ENCODE measurements at regions not wholly inside any gene's neighbourhood (a gene's known extent, or its start where the extent isn't known, plus 50 kb on each side); places are given as distances from the start of the nearest gene placed in this dataset.

DNA sequence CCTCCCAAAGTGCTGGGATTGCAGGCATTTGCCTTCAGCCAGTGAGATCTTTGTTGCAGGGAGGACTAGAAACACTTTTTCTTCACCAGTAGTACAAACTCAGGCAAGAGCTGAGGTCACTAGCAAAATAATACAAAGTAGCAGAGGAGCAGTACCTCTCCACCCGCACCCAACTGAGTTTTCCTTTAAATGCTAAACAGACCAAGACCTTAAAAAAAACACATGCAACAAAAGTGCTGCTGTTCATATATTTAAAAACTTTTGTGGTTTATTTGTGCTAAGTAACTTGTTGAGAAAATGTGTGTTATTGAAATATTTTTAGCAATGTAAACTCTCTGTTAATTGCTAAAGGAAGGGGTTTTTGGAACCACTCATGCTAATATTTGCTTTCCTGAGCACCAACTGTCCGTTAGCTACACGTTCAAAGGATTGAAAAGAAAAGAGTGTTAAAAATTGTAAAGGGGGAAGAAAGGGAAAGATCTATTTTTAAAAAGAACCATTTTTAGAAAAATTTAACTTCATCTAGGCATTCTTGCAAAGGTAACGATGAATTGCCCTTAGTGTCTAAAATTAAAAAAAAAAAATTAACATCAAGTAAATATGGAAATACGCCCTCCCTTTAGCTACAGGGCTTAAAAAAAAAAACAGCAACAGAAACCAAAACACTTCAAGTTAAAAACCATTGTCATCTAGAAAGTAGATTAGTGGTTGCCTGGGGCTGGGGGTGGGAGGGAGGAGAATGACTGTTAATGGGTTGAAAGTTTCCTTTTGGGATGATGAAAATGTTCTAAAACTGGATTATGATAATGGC lies 114.0 kb upstream of the KRAS start (continued):
- TF ChIP-seq, protein P1, sequence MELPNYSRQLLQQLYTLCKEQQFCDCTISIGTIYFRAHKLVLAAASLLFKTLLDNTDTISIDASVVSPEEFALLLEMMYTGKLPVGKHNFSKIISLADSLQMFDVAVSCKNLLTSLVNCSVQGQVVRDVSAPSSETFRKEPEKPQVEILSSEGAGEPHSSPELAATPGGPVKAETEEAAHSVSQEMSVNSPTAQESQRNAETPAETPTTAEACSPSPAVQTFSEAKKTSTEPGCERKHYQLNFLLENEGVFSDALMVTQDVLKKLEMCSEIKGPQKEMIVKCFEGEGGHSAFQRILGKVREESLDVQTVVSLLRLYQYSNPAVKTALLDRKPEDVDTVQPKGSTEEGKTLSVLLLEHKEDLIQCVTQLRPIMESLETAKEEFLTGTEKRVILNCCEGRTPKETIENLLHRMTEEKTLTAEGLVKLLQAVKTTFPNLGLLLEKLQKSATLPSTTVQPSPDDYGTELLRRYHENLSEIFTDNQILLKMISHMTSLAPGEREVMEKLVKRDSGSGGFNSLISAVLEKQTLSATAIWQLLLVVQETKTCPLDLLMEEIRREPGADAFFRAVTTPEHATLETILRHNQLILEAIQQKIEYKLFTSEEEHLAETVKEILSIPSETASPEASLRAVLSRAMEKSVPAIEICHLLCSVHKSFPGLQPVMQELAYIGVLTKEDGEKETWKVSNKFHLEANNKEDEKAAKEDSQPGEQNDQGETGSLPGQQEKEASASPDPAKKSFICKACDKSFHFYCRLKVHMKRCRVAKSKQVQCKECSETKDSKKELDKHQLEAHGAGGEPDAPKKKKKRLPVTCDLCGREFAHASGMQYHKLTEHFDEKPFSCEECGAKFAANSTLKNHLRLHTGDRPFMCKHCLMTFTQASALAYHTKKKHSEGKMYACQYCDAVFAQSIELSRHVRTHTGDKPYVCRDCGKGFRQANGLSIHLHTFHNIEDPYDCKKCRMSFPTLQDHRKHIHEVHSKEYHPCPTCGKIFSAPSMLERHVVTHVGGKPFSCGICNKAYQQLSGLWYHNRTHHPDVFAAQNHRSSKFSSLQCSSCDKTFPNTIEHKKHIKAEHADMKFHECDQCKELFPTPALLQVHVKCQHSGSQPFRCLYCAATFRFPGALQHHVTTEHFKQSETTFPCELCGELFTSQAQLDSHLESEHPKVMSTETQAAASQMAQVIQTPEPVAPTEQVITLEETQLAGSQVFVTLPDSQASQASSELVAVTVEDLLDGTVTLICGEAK (IDR thresholded peaks at IDR 0.05; ENCODE audit: borderline replicate concordance), result no peak
- TF ChIP-seq YBX1 (IDR thresholded peaks at IDR 0.05), result no peak
- TF ChIP-seq, protein P2, sequence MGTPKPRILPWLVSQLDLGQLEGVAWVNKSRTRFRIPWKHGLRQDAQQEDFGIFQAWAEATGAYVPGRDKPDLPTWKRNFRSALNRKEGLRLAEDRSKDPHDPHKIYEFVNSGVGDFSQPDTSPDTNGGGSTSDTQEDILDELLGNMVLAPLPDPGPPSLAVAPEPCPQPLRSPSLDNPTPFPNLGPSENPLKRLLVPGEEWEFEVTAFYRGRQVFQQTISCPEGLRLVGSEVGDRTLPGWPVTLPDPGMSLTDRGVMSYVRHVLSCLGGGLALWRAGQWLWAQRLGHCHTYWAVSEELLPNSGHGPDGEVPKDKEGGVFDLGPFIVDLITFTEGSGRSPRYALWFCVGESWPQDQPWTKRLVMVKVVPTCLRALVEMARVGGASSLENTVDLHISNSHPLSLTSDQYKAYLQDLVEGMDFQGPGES (IDR thresholded peaks at IDR 0.05), result no peak
- TF ChIP-seq CBX3 (IDR thresholded peaks at IDR 0.05; ENCODE audit: borderline replicate concordance, low read depth), result no peak
- no peak for TF ChIP-seq SP1 (IDR thresholded peaks at IDR 0.05; ENCODE audit: low read depth, low read length)
- no peak for TF ChIP-seq EED (IDR thresholded peaks at IDR 0.05; ENCODE audit: low read depth)
- TF ChIP-seq SMAD1 (IDR thresholded peaks at IDR 0.05; ENCODE audit: low read depth, partially characterized antibody), result no peak
- TF ChIP-seq CBX5 (IDR thresholded peaks at IDR 0.05; ENCODE audit: low read depth), result no peak
- no peak for TF ChIP-seq TCF7 (IDR thresholded peaks at IDR 0.05; ENCODE audit: borderline replicate concordance)
